K562 (cell line): ENCODE measurements at regions not wholly inside any gene's neighbourhood (a gene's known extent, or its start where the extent isn't known, plus 50 kb on each side); places are given as distances from the start of the nearest gene placed in this dataset.
A peak's percentile ranks its signal among the peaks of the same experiment; 100 is the strongest.

Source experiments
- ATAC-seq: fragments of 200-7000 bp; cut with Tn5 transposase; 3 replicates; pipeline ENCODE4 v1.9.1; 2020; ENCODE audit warnings: moderate library complexity
- BruUV-seq: library from RNA; stranded (reverse); fragments of 400-500 nt; replicated peaks from 2 replicates; lab custom pipeline; 2021; lab: Mats Ljungman, UMichigan
- CTCF ChIA-PET: fragments of 300-600 bp; formaldehyde crosslinking; extraction: SDS; loops from one replicate; lab custom pipeline; 2021; ENCODE audit warnings: low intra/inter-chr PET ratio; lab: Yijun Ruan, JAX
- POLR2A ChIA-PET: fragments of 300-600, 350-650 bp; sonication (Branson Sonifier 250); formaldehyde crosslinking; extraction: SDS; loops from one replicate; lab custom pipeline; 2021; ENCODE audit warnings: antibody characterized with exemption, inconsistent platforms; lab: Yijun Ruan, JAX
- DNase-seq, 4 experiments: peaks; one replicate each; pipeline versions ENCODE4 v3.0.0 to v3.0.0-alpha.2; 2011 to 2018; ENCODE audit warnings: low spot score in 3 of 4, mixed read lengths in 3 of 4; ENCODE audit errors: extremely low read depth in 1 of 4
- FAIRE-seq: peaks from 2 replicates; lab custom pipeline; 2011; peaks lifted over from hg19 to GRCh38; lab: Jason Lieb, UNC
- H2AFZ ChIP-seq: 2 replicates; pipeline ENCODE4 v1.6.0; 2011; ENCODE audit warnings: low read depth, low read length, control low read depth, inconsistent platforms
- H3K27ac ChIP-seq: fragments of 200-600 bp; 3 replicates; pipeline ENCODE4 v1.8.0; 2011; ENCODE audit warnings: low read depth, mild to moderate bottlenecking, control low read depth, inconsistent platforms, low read length, moderate library complexity, mixed read lengths; ENCODE audit errors: extremely low read depth
- H3K27me3 ChIP-seq, 2 experiments: fragments of 300-600 bp in 1 of 2; 2 replicates in 1 of 2; 3 replicates in 1 of 2; pipeline versions ENCODE4 v1.6.0 to v1.8.0; 2011; ENCODE audit warnings: inconsistent platforms in 2 of 2, low read length in 2 of 2, mild to moderate bottlenecking in 1 of 2, mixed read lengths in 1 of 2, moderate library complexity in 1 of 2; ENCODE audit not compliant: control insufficient read depth in 2 of 2, insufficient read depth in 2 of 2
- H3K36me3 ChIP-seq: fragments of 300-600 bp; 3 replicates; pipeline ENCODE4 v1.8.0; 2011; ENCODE audit warnings: mild to moderate bottlenecking, low read length, inconsistent platforms; ENCODE audit not compliant: control insufficient read depth, insufficient read depth
- H3K4me1 ChIP-seq, 2 experiments: fragments of 200-600 bp in 1 of 2; replicated peaks in 1 of 2; 2 replicates in 1 of 2; 3 replicates in 1 of 2; pipeline versions ENCODE4 v1.5.1 to v1.8.0; 2011; ENCODE audit warnings: inconsistent platforms in 2 of 2, low read length in 2 of 2, mild to moderate bottlenecking in 1 of 2, mixed read lengths in 1 of 2, moderate library complexity in 1 of 2; ENCODE audit not compliant: control insufficient read depth in 2 of 2, insufficient read depth in 2 of 2
- H3K4me2 ChIP-seq: 2 replicates; pipeline ENCODE4 v1.6.1; 2011; ENCODE audit warnings: low read length, control low read depth, inconsistent platforms, mixed read lengths; ENCODE audit not compliant: insufficient read depth
- H3K4me3 ChIP-seq: fragments of 200-600 bp; sonication (generic), shearing (Covaris generic); 2 replicates; pipeline ENCODE4 v1.5.1; 2016; ENCODE audit warnings: control low read depth, inconsistent platforms
- H3K79me2 ChIP-seq: fragments of 200-600 bp; 3 replicates; pipeline ENCODE4 v1.8.0; 2011; ENCODE audit warnings: low read length, inconsistent platforms; ENCODE audit not compliant: control insufficient read depth, insufficient read depth
- H3K9ac ChIP-seq, 2 experiments: 2 replicates each; pipeline versions ENCODE4 v1.6.0 to v1.6.1; 2011; ENCODE audit warnings: low read depth in 2 of 2, low read length in 2 of 2, control low read depth in 1 of 2, inconsistent platforms in 1 of 2, mild to moderate bottlenecking in 1 of 2, mixed read lengths in 1 of 2; ENCODE audit not compliant: insufficient read depth in 1 of 2
- H3K9me1 ChIP-seq: one replicate; pipeline ENCODE4 v1.6.0; 2011; ENCODE audit warnings: inconsistent platforms, mild to moderate bottlenecking, low read length, moderate library complexity; ENCODE audit not compliant: control insufficient read depth, insufficient read depth
- H3K9me3 ChIP-seq: replicated peaks from 2 replicates; pipeline ENCODE4 v1.5.1; 2011; ENCODE audit warnings: low read depth, low read length, inconsistent platforms; ENCODE audit not compliant: control insufficient read depth, insufficient read depth
- H4K20me1 ChIP-seq: replicated peaks from 2 replicates; pipeline ENCODE4 v1.6.1; 2011; ENCODE audit warnings: low read length, inconsistent platforms, mixed read lengths; ENCODE audit not compliant: control insufficient read depth, insufficient read depth
- HES1 ChIP-seq: fragments of 450-650 bp; IDR thresholded peaks from 2 replicates; pipeline ENCODE4 v1.6.1; 2016; ENCODE audit warnings: low read depth, mild to moderate bottlenecking, moderate library complexity
- ZBTB40 ChIP-seq, 2 experiments: fragments of 450-650 bp in 1 of 2; sonication (generic) in 1 of 2; formaldehyde crosslinking in 1 of 2; IDR thresholded peaks; 2 replicates each; pipeline versions ENCODE4 v1.7.1 to v1.9.0; 2016 to 2022; ENCODE audit warnings: inconsistent platforms in 1 of 2, mild to moderate bottlenecking in 1 of 2, missing genetic modification reagents in 1 of 2
- in situ Hi-C: fragments of 300-500 bp; cut with MboI; formaldehyde crosslinking; loops from 4 replicates; pipeline ENCODE4 v1.15.0; 2018; ENCODE audit warnings: inconsistent platforms, mixed read lengths
- intact Hi-C: fragments of 100-400 bp; cut with micrococcal nuclease; formaldehyde crosslinking; loops from 2 replicates; pipeline ENCODE4 v1.14.2; 2022

- no peaks in the 10 kb centered on the region for H3K79me2 ChIP-seq
- H4K20me1 ChIP-seq: no peaks in the 10 kb centered on the region
- H3K4me3 ChIP-seq: no peak overlapping the region
- POLR2A ChIA-PET: interaction anchor here (1.3 kb wide), 1 partner anchor 12 kb away, joined by 4 read pairs; no protein-coding TSS in a partner anchor
- no peak for TF ChIP-seq HES1
- TF ChIP-seq ZBTB40 (IDR thresholded peaks at IDR 0.05): peak; percentile 86
- TF ChIP-seq ZBTB40 (CRISPR knock-in tag; IDR thresholded peaks at IDR 0.05): peak; percentile 77
- TF ChIP-seq, all 486 proteins: peak for 1
- in situ Hi-C loops: loop anchor here (5.0 kb wide), 1 partner anchor 42 kb away; no protein-coding TSS in a partner anchor
- H3K4me2 ChIP-seq: no peak overlapping the region
- H3K9ac ChIP-seq: no peak overlapping the region
- no TSS peak for BruUV-seq
- H2AFZ ChIP-seq: no peak overlapping the region
- H3K27ac ChIP-seq: no peak overlapping the region
- intact Hi-C loops: no loop called here
- no peaks in the 10 kb centered on the region; a peak in 2 of 5 replicates for H3K4me1 ChIP-seq
- FAIRE-seq: no peak
- no peak for DNase-seq
- ATAC-seq: no peak
- H3K9me1 ChIP-seq: no peaks in the 10 kb centered on the region
- H3K9me3 ChIP-seq: no peaks in the 10 kb centered on the region
- H3K36me3 ChIP-seq: no peaks in the 10 kb centered on the region
- CTCF ChIA-PET: no interaction called here
- no peaks in the 10 kb centered on the region for H3K27me3 ChIP-seq
Measured at GRCh38 chr2:200034816-200035215, 79.4 kb downstream of the MAIP1 start.
